Left colon (tissue), 2 donors: ENCODE measurements at regions not wholly inside any gene's neighbourhood (a gene's known extent, or its start where the extent isn't known, plus 50 kb on each side); places are given as distances from the start of the nearest gene placed in this dataset.

ENCODE experiments used
- ATAC-seq: fragments of 200-7000 bp; cut with Tn5 transposase; one replicate; pipeline ENCODE4 v1.9.1; 2020; ENCODE audit warnings: mild to moderate bottlenecking, moderate library complexity
- DNase-seq, 2 donors: peaks; one replicate each; pipeline ENCODE4 v3.0.0-alpha.2; 2020
- intact Hi-C, 2 donors: fragments of 100-400 bp; cut with DNase I in 1 of 2; cut with micrococcal nuclease in 1 of 2; formaldehyde crosslinking; loops; one replicate each; pipeline versions ENCODE4 v1.11.2 to v1.14.0; 2022; cut with DNase I, micrococcal nuclease
- donor health status: DM: no; HTN: no; CAD: no.
- donor health status: DM: yes; HTN: yes; CAD: no.

DNA sequence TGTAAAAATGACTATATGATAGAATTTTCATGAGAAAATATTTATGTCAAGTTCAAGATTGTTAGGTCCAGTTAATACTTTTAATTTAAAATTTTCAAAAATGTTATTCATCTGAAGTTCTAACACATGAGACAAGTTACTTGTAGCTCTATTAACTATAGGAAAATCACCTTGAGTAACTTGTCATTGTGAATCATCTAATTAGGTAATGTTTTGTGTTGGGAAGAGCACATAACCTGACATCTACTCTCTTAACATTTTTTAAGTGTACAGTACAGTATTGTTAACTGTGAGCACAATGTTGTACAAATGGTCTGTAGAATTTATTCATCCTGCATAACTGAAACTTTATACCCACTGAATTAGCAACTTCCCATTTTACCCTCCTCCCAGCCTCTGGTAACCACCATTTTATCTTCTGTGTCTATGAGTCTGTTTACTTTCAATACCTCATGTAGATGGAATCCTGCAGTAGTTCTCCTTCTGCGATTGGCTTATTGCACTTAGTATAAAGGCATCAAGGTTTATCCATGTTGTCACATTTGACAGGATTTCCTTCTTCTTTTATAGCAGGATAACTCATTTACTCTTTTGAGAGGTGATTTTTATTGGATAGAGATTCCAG, 54.6 kb downstream of the ARL4A start:
- DNase-seq (no peak), ATAC-seq (peak; percentile 66)
- intact Hi-C loops, result no loop called here

DNA sequence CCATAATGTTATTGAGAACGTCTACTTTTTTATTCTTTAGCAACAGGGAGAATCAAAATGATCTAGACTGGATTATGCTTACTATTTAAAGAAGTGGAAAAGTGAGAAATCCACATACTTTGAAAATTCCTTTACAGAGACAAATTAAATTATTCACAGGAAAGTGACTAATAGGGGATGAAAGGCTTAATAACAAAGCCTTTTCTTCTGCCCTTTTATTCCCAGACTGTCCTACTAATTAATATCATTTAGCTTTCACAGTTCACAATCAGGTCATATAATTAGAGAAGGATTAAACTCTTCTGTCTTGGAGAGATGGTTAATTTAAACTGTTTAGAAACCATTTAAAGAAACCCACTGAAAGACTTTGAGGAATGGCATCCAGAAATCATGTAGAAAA, 58.8 kb downstream of the ARL4A start:
- DNase-seq, result no peak
- ATAC-seq, result no peak

DNA sequence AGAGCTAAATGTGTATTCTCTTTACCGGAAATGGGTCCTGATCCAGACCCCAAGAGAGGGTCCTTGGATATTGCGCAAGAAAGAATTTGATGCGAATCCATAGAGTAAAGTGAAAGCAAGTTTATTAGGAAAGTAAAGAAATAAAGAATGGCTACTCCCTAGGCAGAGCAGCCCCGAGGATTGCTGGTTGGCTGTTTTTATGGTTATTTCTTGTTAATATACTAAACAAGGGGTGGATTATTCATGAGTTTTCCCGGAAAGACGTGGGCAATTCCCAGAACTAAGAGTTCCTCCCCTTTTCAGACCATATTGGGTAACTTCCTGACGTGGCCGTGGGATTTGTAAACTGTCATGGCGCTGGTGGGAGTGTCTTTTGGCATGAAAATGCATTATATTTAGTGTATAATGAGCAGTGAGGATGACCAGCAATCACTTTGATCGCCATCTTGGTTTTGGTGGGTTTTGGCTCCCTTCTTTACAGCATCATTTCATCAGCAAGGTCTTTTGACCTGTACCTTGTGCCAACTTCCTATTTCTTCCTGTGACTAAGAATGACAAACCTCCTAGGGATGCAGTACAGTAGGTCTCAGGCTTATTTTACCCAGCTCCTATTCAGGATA, 60.4 kb downstream of the ARL4A start:
- no peak for DNase-seq
- intact Hi-C loops, result no loop called here
- no peak for ATAC-seq

More for the DNA sequence above, 58.8 kb downstream of the ARL4A start:
- intact Hi-C loops, result no loop called here

DNA sequence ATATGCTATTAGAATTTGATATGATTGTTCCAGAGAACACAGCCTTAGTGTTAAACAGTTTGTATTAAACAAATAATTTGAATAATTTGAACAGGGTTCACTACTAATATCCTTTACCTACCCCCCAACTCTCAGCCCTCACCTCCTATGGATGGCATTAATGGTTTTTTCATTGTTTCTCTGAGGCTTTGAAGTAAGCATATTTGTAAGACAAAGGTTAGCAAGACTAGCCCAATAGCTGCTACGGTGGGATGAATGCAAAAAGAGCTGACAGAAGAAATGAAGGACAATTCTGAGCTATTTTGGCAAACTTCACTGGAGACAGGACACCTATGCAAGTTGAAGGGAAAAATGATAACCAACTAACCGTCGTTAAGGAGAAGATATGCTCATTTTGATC, 61.6 kb downstream of the ARL4A start:
- intact Hi-C loops, result no loop called here
- ATAC-seq (no peak), DNase-seq (no peak)

DNA sequence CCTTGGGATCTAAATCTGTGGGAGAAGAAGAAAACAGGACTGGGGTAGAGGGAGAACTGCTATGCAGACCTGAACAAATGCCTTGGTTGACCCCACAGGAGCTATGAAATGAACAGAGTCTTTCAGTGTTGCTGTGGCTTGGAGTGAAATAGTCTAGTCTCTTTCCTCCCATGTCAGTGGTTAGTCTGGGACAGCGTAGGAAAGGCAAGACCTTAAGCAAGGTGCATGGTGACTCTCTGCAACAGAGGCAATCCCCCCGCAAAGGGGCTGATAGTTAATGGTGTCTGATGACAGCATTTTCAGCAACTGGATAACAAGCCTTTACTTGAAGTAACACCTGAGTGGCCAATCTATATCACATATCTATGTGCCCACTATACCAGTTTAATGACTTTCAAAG, 62.3 kb downstream of the ARL4A start:
- intact Hi-C loops, result no loop called here
- no peak for ATAC-seq
- no peak for DNase-seq

DNA sequence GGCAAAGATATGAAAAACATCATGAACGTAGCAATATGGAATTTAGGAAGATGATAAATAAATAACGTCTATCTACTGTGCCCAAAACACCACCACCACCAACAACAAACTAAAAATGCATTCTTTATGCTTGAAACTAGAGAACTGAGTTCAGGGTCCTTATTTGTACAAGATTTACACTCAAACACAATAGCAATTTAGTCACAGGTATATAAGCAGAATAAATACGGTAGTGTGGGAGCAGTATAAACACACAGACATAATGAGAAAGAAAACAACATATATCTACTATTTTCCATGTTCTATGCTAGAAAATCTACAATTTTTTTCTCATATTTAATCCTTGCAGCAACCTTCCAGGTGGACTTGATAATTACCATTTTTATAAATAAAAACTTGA, 64.3 kb downstream of the ARL4A start:
- DNase-seq (no peak), ATAC-seq (no peak)
- intact Hi-C loops, result no loop called here

DNA sequence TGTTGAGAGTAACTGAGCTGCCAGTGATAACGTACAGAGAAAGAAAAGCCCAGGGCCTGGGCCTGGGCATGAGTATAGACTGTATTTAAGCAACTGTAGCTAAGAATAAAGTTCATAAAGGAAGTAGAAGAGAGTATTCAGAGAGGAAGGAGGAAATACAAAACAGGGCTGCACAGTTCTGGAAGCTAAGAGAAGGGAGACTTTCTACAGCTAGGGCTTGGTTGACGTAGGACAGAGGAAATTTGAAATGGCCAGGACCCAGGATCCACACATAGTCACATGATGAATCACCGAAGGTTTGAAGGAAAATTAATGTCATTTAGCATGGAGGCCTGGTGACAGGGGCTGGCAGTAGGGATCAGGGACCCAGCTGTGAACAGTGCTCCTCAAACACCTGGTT, 66.7 kb downstream of the ARL4A start:
- ATAC-seq, result peak; percentile 93
- DNase-seq, result no peak
- intact Hi-C loops, result no loop called here

DNA sequence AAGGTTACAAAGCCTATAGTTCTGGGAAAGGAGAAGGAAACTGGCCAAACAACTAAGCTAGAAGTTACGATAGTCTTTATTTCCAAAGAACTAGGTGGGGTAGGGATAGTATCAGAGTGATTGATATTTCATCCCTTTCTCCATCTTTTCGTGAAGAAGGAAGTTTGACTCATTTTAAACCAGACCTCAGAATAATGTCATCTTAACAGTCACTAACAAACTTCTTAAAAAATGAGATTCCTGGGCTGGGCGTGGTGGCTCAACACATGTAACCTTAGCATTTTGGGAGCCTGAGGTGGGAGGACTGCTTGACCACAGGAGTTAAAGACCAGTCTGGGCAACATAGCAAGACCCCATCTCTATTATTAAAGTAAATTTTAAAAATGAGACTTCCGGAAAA, 69.4 kb downstream of the ARL4A start:
- DNase-seq (no peak), ATAC-seq (no peak)
- intact Hi-C loops, result no loop called here

DNA sequence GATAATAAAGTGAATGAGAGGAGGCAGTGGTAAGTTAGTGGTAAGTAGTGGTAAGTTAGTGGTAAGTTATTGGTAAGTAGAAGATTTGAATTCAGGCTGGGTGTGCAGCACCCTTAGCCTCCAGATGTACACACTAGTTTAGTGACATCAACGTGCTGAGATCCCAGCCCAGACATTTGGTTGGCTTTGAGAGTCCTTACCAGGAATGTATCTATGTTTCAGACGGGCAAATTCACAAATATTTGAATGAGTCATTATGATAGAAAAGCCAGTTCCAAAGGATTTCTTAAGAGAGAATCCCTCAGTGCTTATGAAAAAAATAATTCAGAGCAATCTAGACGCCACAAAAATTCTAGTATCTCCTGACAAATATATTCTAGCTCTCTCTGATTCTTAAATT, 70.0 kb downstream of the ARL4A start:
- no peak for DNase-seq
- intact Hi-C loops, result no loop called here
- ATAC-seq, result no peak

DNA sequence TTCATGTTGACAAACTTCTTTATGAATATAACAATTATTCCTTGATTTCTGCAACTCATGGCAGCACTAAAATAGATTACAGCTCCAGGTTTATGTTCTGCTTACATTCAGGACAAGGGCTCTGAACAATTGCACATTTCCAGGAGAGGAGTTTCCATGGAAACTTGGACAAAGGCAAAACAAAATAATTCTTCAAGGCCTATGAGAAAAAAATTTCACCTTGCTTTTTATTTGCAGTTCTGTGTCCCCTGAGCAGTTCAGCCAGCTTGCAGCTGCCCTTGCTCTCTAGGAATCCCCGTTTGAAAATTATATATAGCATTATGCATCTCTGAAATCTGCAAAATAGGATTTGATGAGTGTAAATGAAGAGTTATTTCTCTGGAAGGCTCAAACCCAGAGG, 71.7 kb downstream of the ARL4A start:
- DNase-seq (no peak), ATAC-seq (no peak)
- intact Hi-C loops, result no loop called here

DNA sequence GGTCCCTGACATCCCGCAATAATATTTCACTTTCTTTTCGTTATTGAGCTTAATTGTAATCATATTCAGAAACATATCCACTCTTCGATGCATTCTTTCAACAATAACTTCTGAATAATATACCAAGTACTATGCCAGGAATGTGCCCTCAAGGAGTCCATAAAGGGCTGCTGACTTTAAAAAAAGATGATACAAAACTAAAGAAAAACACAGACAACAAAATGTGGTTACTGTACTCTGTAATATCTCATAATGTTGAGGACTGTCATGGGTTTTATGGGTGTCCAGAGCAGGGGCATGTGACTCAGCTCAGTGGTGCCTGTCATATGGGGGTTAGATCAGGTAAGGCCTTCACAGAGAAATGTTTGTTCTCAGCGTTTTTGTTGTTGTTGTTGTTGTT, 73.7 kb downstream of the ARL4A start:
- ATAC-seq (no peak), DNase-seq (no peak)
- intact Hi-C loops, result no loop called here

DNA sequence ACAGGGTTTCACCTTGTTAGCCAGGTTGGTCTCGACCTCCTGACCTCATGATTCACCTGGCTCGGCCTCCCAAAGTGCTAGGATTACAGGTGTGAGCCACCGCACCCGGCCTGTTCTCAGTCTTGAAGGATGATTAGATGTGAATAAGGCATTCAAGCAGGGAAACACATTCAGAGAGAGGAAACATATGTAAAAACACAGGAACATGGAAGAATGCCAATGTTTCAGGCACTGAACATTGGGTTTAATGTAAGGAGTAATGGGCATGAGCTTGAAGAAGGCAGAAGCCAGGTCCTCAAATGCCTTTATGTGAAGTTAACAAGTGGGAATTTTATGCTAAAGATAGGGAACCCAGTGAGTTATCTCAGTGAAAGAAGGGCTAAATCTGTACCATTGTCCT, 74.3 kb downstream of the ARL4A start:
- intact Hi-C loops, result no loop called here
- no peak for DNase-seq
- no peak for ATAC-seq

DNA sequence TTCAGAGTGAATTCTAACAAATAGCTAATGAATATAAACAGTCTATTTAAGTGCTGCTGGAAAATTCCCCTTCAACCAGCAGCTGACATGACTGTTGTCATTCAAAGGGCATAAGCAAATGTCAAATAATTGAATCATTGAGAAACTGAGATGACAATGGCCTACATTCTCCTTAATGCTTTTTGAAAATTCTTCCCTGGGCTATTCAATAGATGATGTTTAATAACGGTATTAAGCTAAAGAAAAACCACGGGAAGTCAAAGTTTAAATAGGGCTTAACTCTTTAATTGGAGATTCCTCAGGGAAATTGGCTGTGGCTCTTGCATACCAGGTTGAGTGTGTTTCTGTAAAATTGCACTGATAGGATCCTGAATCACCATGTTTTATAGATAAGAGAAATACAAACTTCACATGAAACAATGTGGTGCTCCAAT, 77.0 kb downstream of the ARL4A start:
- intact Hi-C loops, result no loop called here
- ATAC-seq (no peak), DNase-seq (no peak)

DNA sequence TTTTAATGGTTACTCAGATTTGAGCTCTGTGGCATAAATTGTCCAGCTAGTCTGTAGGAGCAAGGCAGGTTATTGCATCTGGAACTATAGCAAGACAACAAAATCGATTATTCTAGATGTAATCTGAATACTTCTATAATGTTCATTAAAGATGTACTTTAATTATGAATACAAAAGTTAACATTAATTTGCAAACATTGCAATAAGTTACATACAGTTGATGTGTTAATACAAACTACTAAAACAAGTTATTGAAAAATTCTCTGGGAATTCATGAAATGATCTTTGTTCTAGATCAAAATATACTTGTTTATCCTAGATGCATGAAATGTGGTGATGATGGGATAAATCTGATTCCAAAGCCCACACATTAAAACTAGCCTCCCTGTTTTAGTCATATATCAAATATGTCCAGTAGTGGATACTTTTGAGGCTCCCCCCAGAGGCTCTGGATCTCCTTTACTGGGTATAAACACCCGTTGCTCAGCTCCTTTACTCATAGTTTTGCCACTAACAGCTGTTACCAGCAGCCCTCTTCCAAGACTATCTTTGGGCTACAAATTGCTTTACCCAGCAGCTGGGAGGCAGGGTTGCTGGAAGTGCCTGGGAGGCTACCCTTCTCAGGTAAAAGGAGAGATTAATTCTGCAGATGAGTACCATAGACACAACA, 78.1 kb downstream of the ARL4A start:
- intact Hi-C loops, result no loop called here
- DNase-seq, result no peak
- ATAC-seq, result no peak

DNA sequence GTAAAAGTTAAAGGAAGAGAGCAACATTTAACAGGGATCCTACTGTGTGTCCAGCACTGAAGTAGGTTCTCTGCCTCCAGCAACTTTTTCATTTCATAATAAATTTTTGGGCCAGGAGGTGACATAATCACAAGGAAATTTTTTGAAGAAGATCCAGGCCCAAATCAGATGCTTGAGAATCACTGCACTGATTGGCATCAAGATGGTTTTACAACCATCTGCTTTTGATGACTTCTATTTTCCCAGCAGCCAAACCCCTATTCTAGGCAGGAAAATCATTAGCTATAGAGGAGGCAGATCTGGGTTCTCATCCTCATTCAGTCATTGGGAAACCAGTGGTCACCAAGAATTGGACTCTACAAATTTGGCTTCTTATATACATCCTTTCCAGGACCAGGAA, 79.0 kb downstream of the ARL4A start:
- no peak for DNase-seq
- no peak for ATAC-seq
- intact Hi-C loops, result no loop called here

DNA sequence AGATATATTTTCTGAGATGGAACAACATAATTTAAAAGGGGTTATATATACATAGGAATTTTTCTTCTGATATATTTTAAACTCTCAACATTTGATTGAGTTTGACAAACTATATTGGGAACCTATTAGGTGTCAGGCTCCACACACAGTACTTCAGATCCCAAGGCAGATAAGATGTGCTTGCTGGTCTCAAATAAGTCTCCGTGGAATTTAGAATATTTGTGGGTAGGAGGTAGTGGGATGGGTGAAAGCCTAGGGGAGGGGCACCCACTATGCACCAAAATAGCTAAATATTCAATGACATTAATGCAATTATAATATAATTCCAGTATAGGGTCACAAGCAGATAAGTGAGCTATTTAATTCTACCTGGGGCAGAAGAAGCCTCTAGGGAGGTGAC, 81.5 kb downstream of the ARL4A start:
- ATAC-seq, result no peak
- DNase-seq, result no peak
- intact Hi-C loops, result no loop called here

DNA sequence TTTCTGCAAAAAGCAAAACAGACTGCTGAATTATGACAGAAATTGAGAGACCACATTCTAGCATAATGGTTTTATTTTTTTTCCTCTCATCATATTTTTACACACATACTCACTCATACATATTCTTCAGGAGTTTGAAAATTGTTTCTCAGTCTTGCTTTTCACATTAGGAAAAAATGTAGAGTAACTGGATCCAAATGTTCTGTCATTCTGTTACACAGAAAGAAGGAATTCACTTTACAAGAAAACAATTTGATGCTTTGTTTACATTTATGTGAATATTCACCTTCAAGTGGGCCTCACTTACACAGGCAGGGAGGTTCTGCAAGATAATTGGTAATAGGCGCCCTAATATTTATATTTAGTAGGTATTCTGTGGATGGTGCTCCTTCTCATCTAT, 82.0 kb downstream of the ARL4A start:
- intact Hi-C loops, result no loop called here
- no peak for DNase-seq
- no peak for ATAC-seq

DNA sequence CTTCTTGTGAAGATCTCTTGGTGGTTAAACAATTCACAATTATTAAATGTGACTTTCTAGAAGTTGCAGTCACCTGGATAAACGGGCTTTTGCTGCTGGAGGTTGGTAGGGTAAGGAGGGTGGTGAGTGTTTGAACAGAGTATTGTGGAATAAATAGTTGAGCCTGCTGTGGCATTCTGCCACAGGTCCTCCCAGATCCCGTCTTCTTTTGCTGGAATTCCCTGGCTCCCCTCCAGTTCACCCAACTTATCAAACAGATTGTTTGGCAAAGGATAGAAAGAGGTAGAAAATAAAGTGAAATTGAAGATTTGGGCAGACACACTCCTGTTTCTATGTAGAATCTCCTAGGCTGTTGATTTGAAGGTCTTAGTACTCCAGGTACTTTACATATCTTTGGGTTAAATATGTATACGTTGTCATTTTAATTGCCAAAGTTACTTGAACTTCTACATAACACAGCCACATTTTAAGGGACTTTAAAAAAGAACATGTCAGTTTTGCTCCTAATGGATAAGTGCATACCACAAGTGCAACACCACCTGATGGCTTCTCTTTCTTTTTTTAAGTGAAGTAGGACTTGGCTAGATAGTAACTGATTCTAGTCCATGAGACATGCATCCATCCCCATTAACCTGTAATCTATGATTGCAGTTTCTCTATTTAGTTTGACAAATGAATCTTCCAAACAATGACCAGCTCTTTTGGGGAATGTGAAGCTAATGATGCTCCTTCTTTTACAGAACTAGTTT, 83.0 kb downstream of the ARL4A start:
- intact Hi-C loops, result no loop called here
- ATAC-seq, result peak; percentile 43
- DNase-seq, result peak; percentile 43 to 46

DNA sequence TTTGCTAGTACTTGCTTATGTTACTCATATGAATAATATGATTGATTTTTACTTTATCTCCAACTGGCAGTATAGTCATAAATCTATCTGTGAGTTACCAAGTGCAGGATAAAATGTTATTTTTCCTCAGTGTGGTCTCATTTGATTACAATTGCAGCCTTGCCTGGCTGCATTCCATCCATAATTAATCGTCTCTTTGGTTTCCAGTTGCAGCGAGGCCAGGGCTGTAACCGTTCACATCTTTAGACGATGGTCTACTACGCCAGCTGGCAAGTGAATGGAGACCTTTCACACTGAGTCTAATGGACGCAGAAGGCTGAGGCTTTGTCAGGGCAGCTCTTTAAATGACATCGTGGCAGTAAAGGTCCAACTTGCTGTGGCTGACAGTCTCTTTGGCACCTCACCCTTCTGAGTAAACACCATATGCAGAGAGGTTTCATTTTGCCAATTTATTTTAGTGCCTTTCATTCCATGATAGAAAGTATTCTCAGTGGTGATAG, 84.0 kb downstream of the ARL4A start:
- DNase-seq (peak; percentile 46 to 67), ATAC-seq (peak; percentile 99)
- intact Hi-C loops, result no loop called here

DNA sequence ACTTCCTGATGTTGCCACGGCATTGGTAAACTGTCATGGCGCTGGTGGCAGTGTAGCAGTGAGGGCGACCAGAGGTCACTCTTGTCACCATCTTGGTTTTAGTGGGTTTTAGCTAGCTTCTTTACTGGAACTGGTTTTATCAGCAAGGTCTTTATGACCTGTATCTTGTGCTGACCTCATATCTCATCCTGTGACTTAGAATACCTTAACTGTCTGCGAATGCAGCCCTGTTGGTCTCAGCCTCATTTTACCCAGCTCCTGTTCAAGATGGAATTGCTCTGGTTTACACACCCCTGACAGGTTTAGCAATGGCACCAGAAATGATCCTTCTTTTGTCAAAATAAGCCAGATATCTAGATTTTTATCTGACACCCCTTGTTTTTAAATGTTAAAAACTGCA, 85.3 kb downstream of the ARL4A start:
- ATAC-seq, result no peak
- intact Hi-C loops, result no loop called here

More for the DNA sequence above, 85.3 kb downstream of the ARL4A start:
- no peak for DNase-seq
